Fibroblast of skin of right biceps (primary cell): ENCODE measurements at regions not wholly inside any gene's neighbourhood (a gene's known extent, or its start where the extent isn't known, plus 50 kb on each side); places are given as distances from the start of the nearest gene placed in this dataset.
"Not testable (repeated sequence)": the region's sequence is repeated elsewhere in the genome, so short reads cannot be mapped to it uniquely, and the experiment has no call there.

Experiments
- DNase-seq: peaks from one replicate; pipeline ENCODE4 v3.0.0-alpha.2; 2013

DNA sequence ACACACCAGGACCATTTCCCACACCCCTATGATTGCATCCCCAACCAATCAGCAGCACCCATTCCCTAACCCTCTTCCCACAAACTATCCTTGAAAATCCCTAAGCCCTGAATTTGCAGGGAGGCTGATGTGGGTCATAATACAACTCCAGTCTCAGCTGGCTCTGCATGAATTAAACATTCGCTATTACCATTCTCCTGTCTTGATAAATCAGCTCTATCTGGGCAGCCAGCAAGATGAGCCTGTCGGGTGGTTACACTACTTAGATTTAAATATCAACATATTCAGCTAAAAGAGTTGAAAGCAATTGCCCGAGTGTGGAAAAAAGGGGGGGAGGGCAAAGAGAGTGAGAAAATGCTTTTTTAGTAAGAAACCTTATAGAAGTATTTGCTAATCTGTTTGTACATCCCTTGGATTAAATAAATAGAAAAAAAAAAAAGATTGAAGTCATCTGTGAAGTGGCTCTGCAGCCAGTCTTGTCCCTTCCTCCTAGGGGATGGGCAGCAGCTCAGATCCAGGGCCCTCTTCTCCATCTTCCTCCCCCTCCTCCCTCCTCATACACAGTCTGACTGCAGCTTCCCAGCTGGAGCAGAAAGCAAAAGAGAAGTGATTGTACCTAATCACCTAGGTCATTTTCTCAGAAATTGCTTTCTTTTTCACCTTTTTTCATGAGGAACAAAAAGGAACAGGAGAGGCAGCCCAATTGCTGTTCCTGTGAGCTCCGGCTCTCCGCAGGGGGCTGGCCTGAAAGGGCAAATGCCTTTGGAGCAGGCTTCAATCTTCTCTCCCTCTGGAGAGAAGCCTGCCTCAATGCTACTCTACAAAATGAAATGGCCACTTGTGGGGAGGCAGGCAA lies 356.6 kb upstream of the SULF2 start:
- DNase-seq: no peak

- peak; percentile 96 for DNase-seq
These were observed 354.2 kb upstream of the SULF2 start for GRCh38 chr20:48139262-48140041.

- DNase-seq: no peak
These were observed 347.6 kb upstream of the SULF2 start for GRCh38 chr20:48132834-48133233.

DNA sequence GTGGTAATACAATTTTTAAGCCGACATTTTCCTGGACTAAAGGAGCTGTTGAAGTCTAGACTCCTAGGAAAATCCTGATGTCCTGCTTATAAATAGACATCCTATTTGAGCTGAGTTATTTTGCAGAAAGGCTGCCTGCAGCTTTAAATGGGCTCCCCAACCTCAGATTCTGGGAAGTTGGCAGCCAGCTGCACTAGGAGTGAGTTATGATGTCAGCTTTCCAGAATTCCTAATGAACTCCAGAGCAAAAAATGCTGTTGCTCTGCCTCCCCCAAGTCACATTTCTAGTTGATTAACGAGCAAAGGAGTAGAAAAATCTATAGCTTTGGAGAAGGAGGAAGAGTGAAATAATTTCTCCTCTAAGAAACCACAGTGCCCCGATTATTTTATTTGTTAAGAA lies 346.3 kb upstream of the SULF2 start:
- DNase-seq: peak; percentile 95

- peak; percentile 70 for DNase-seq
These were observed 344.2 kb upstream of the SULF2 start for GRCh38 chr20:48129345-48129942.

- no peak for DNase-seq
These were observed 343.2 kb upstream of the SULF2 start for GRCh38 chr20:48128436-48128835.

GRCh38 chr20:48127964-48128363 lies 342.7 kb upstream of the SULF2 start:
- peak; percentile 50 for DNase-seq

DNA sequence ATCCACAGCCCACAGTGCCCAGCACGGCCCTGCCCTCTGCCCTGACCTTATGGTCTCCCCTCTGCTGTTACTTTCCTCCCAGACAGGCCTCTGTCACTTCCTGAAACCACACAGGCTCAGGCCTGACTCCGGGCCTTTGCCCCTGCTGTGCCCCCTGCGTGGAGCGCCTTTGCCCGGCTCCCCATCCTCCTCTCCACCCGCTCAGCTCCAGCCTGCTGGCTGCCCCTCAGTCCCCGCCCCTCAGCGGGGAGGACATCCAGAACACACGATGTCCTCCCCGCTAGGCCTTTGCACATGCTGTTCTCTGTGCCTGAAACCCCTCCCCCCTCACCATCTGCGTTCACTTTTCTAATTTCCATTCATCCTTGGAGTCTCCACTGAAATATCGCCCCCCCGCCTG lies 341.9 kb upstream of the SULF2 start:
- not testable (repeated sequence) for DNase-seq

DNA sequence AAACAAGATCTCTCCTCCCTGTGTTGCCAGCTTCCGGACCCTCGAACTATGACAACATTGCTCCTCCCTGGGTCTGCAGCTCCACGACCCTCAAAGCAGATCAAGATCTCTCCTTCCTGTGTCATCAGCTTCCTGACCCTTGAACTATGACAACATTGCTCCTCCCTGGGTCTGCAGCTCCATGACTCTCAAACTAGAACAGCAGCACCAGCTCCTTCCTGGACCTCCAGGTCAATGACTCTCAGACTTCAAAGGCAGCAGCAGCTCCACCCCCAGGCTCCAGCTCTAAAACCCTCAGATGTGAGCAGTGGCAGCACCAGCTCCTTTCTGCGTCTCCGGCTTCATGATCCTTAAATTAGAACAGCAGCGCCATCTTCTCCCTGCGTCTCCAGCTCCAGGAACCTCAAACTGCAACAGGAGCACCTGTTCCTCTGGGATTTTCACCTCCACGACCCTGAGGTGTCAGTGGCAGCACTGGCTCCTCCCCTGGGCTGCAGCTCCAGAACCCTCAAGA lies 341.0 kb upstream of the SULF2 start:
- no peak for DNase-seq

DNA sequence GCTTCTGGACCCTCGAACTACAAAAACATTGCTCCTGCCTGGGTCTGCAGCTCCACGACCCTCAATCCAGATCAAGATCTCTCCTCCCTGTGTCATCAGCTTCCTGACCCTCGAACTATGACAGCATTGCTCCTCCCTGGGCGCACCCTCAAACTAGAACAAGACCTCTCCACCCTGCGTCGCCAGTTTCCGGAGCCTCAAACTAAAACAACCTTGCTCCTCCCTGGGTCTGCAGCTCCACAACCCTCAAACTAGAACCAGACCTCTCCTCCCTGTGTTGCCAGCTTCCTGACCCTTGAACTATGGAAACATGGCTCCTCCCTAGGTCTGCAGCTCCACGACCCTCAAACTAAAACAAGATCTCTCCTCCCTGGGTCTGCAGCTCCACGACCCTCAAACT lies 339.7 kb upstream of the SULF2 start:
- DNase-seq: no peak

DNA sequence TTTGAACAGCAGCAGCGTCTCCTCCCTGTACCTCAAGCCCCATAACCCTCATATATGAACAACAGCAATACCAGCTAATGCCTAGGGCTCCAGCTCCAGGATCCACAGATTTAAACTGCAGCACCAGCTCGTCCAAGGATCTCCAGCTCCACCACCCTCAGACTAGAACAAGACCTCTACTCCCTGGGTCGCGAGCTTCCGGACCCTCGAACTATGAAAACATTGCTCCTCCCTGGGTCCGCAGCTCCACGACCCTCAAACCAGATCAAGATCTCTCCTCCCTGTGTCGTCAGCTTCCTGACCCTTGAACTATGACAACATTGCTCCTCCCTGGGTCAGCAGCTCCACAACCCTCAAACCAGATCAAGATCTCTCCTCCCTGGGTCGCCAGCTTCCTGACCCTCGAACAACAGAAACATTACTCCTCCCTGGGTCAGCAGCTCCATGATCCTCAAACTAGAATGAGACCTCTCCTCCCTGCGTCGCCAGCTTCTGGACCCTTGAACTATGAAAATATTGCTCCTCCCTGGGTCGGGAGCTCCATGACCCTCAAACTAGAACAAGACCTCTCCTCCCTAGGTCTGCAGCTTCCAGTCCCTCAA lies 339.0 kb upstream of the SULF2 start:
- no peak for DNase-seq

DNA sequence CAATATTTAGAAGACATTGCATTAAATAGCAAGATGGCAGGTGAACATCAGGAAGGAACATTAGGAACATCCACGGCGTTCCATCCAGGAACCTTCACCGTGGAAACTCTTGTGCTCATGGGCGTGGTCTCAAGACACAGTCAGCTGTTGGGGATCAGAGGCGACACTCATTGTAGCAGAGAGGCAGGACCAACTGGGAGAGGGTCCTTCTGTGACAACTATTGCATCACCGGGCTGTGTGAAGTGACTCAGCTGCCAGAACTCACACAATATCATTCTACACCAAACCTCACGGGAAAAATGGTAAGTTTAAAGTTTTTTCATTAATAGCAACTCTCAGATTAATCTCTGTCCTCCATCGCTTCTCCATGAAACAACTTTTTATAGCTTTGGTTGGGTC lies 334.8 kb upstream of the SULF2 start:
- peak; percentile 43 for DNase-seq

GRCh38 chr20:48119389-48119788 lies 334.1 kb upstream of the SULF2 start:
- DNase-seq: not testable (repeated sequence)

DNA sequence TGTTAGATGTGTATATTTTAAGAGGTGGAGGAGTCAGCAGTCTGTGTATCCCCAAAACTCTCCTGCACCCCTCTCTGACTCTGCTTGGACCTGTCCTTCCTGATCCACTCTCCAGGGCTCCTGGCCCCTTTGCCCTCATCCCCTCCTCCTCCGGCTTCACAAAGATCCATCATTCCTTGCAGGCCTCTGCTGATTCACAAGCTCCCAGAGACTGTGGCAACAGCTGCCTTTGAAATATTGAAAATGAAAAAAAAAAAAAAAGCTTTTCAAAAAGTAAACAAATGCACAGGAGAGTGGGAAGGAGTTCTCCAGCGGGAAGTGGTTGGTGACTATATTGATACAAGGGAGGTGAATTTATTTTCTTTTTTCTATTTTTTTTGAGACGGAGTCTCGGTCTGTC lies 330.2 kb upstream of the SULF2 start:
- DNase-seq: no peak

GRCh38 chr20:48107560-48107959 lies 322.3 kb upstream of the SULF2 start:
- no peak for DNase-seq

GRCh38 chr20:48106428-48106827 lies 321.1 kb upstream of the SULF2 start:
- DNase-seq: no peak

- peak; percentile 53 for DNase-seq
These were observed 320.2 kb upstream of the SULF2 start for GRCh38 chr20:48105526-48105925.

DNA sequence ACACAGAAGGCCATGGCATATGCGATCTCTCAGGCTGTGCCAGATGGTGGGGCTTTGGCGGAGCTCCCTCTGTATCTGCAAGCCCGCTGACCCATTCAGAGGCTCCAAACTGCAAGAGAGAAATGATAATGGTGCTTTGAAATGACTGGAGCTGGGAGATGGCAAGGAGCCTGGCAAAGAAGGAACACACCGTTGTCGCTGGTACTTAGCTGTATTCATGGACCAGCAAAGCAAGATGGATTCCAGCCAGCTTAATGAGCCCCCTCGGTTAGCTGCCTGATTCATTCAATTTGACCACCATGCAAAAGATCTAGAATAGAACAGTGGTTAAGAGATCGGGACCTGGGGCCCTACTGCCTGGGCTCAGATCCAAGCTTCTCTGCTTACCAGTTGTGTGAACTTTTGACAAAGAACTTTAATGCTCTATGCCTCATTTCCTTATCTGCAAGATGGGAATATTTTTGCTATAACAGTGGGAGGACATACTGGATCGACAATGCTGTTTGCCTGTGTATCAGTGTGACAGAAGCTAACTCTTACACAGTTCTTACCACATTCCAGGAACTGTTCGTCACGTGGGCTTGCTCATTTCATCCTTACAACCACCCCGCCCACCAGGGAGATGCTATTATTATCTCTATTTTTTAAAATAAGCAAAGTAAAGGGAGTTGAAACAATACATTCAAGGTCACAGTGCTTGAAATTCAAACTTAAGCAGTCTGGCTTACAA lies 317.8 kb upstream of the SULF2 start:
- DNase-seq: peak; percentile 69

- DNase-seq: no peak
These were observed 317.0 kb upstream of the SULF2 start for GRCh38 chr20:48102076-48102787.

DNA sequence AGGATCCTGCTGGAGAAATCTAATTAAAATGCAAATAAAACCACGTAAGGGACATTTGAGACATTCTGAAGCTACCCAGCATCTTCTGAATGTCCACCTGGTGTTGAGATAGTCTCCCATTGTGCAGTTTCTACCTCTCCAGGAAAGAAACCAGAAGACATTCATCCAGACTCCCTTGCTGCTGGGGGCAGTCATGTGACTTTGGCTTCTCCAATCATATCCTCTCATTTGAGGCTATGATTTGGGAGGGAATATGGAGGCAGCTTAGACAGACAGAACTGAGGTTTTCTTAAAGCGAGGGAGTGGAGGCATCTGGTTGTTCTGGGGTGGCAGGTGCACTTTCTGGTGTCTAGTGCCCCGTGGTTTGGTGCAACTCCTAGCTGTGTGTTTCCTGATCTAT lies 315.2 kb upstream of the SULF2 start:
- no peak for DNase-seq

DNA sequence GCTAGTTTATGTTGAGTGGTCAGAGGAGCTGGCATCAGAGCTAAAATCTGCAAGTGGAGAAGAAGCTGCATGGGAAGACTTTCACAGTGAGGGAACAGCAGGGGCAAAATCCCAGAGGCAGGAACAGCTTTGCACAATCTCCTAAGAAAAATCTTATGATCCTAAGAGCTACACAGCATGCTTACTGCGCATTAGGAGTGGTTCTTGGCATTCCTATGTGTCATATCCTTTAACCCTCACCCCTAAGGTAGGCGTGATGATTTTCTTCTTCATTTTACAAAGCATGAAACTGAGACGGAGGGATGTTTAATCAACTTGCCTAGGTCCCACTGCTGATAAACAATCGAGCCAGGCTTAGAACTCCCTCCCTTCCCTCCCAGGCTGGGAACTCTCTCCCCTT lies 313.6 kb upstream of the SULF2 start:
- peak; percentile 39 for DNase-seq

GRCh38 chr20:48098099-48098498 lies 312.8 kb upstream of the SULF2 start:
- no peak for DNase-seq
